ENCODE measurements at regions not wholly inside any gene's neighbourhood (a gene's known extent, or its start where the extent isn't known, plus 50 kb on each side); places are given as distances from the start of the nearest gene placed in this dataset.
"Not testable (repeated sequence)": the region's sequence is repeated elsewhere in the genome, so short reads cannot be mapped to it uniquely, and the experiment has no call there.

- Histone ChIP-seq H3K27me3 (replicated peaks in 1 of 4; ENCODE audit: control extremely low read depth in 1 of 4, control insufficient read depth in 3 of 4, insufficient read depth in 4 of 4, low read length in 3 of 4) (no peaks in the 10 kb centered on the region), H3K4me1 (ENCODE audit: control insufficient read depth in 2 of 2, insufficient read depth in 2 of 2, low read length in 2 of 2) (no peaks in the 10 kb centered on the region), H3K9ac (ENCODE audit: low read length) (no peak overlapping the region), H3K9me3 (ENCODE audit: control extremely low read depth in 1 of 3, control insufficient read depth in 2 of 3, insufficient read depth in 1 of 3, low read length in 2 of 3) (no peaks in the 10 kb centered on the region), H4K20me1 (ENCODE audit: control insufficient read depth, insufficient read depth, low read length, poor library complexity, severe bottlenecking) (no peaks in the 10 kb centered on the region), H3K4me2 (replicated peaks; ENCODE audit: low read depth, low read length, poor library complexity, severe bottlenecking) (no peak overlapping the region), H3K36me3 (replicated peaks in 1 of 2; ENCODE audit: control extremely low read depth in 1 of 2, control insufficient read depth in 1 of 2, extremely low read depth in 1 of 2, insufficient read depth in 2 of 2, low read length in 1 of 2) (no peaks in the 10 kb centered on the region), H3K4me3 (ENCODE audit: control extremely low read depth in 1 of 5, extremely low read depth in 1 of 5, insufficient read depth in 1 of 5, low read depth in 2 of 5, low read length in 4 of 5) (no peak overlapping the region), H3K79me2 (ENCODE audit: control insufficient read depth, insufficient read depth, low read length) (no peaks in the 10 kb centered on the region), H2AFZ (ENCODE audit: insufficient read depth, low read depth, low read length, poor library complexity, severe bottlenecking) (no peak overlapping the region), H3K27ac (ENCODE audit: low read length in 2 of 2) (no peak overlapping the region)
- Mint-ChIP-seq H3K9me3 (ENCODE audit: insufficient read depth) (no peaks in the 10 kb centered on the region), H3K27ac (no peak overlapping the region), H3K4me3 (no peak overlapping the region), H3K4me1 (no peaks in the 10 kb centered on the region), H3K27me3 (no peaks in the 10 kb centered on the region)
- no peak for ATAC-seq (ENCODE audit: low read depth)
- no CpG with 5 or more reads among the region's 3 CpGs for WGBS (ENCODE audit: insufficient coverage)
- CTCF ChIA-PET: no interaction called here
- TF ChIP-seq CTCF (IDR thresholded peaks at IDR 0.05): no peak
- no peak for TF ChIP-seq EZH2 (IDR thresholded peaks at IDR 0.05; ENCODE audit: borderline replicate concordance, insufficient read depth, low read depth, low read length, poor library complexity, severe bottlenecking)
- POLR2A ChIA-PET: no interaction called here
- DNase-seq: no peak
- intact Hi-C loops (cut with micrococcal nuclease): no loop called here
Measured at GRCh38 chr5:103679873-103680272, 117.3 kb upstream of the NUDT12 start.

GRCh38 chr5:103676198-103676597 is 113.6 kb upstream of the NUDT12 start:
- H2AFZ ChIP-seq (ENCODE audit: insufficient read depth, low read depth, low read length, poor library complexity, severe bottlenecking); H3K4me1 ChIP-seq (ENCODE audit: control insufficient read depth in 2 of 2, insufficient read depth in 2 of 2, low read length in 2 of 2); H3K9me3 ChIP-seq (ENCODE audit: control extremely low read depth in 1 of 3, control insufficient read depth in 2 of 3, insufficient read depth in 1 of 3, low read length in 2 of 3); ATAC-seq (ENCODE audit: low read depth); POLR2A ChIA-PET; H3K4me3 Mint-ChIP-seq; H3K27ac ChIP-seq (ENCODE audit: low read length in 2 of 2); H3K9ac ChIP-seq (ENCODE audit: low read length); H4K20me1 ChIP-seq (ENCODE audit: control insufficient read depth, insufficient read depth, low read length, poor library complexity, severe bottlenecking); H3K79me2 ChIP-seq (ENCODE audit: control insufficient read depth, insufficient read depth, low read length); intact Hi-C loops (cut with micrococcal nuclease); H3K27ac Mint-ChIP-seq; H3K9me3 Mint-ChIP-seq (ENCODE audit: insufficient read depth); H3K4me2 ChIP-seq (replicated peaks; ENCODE audit: low read depth, low read length, poor library complexity, severe bottlenecking); CTCF ChIA-PET; DNase-seq; H3K36me3 ChIP-seq (replicated peaks in 1 of 2; ENCODE audit: control extremely low read depth in 1 of 2, control insufficient read depth in 1 of 2, extremely low read depth in 1 of 2, insufficient read depth in 2 of 2, low read length in 1 of 2); H3K4me3 ChIP-seq (ENCODE audit: control extremely low read depth in 1 of 5, extremely low read depth in 1 of 5, insufficient read depth in 1 of 5, low read depth in 2 of 5, low read length in 4 of 5); H3K4me1 Mint-ChIP-seq; H3K27me3 ChIP-seq (replicated peaks in 1 of 4; ENCODE audit: control extremely low read depth in 1 of 4, control insufficient read depth in 3 of 4, insufficient read depth in 4 of 4, low read length in 3 of 4); H3K27me3 Mint-ChIP-seq: not testable (repeated sequence)
- 100% methylated on average over 1 of the region's 5 CpGs for WGBS (ENCODE audit: insufficient coverage)
